Parathyroid adenoma (tissue), 2 donors: ENCODE measurements at regions not wholly inside any gene's neighbourhood (a gene's known extent, or its start where the extent isn't known, plus 50 kb on each side); places are given as distances from the start of the nearest gene placed in this dataset.

ENCODE experiments used
- H2AFZ ChIP-seq: fragments of 300-600 bp; sonication (generic); one replicate; pipeline ENCODE4 v1.7.0; 2017; ENCODE audit warnings: antibody characterized with exemption, mild to moderate bottlenecking
- H3K27ac ChIP-seq: fragments of 300-600 bp; sonication (generic); one replicate; pipeline ENCODE4 v1.7.0; 2017
- H3K27me3 ChIP-seq: fragments of 300-600 bp; sonication (generic); one replicate; pipeline ENCODE4 v1.7.0; 2017; ENCODE audit warnings: low read length; ENCODE audit not compliant: control insufficient read depth, insufficient read depth
- H3K36me3 ChIP-seq: fragments of 300-600 bp; sonication (generic); one replicate; pipeline ENCODE4 v1.7.0; 2017; ENCODE audit warnings: low read length; ENCODE audit not compliant: control insufficient read depth, insufficient read depth
- H3K4me1 ChIP-seq: fragments of 300-600 bp; sonication (generic); one replicate; pipeline ENCODE4 v1.7.0; 2017; ENCODE audit warnings: control low read depth
- H3K4me2 ChIP-seq: fragments of 300-600 bp; sonication (generic); one replicate; pipeline ENCODE4 v1.7.0; 2017; ENCODE audit warnings: low read length
- H3K4me3 ChIP-seq: fragments of 300-600 bp; sonication (generic); one replicate; pipeline ENCODE4 v1.7.0; 2017; ENCODE audit warnings: low read depth, low read length
- H3K79me2 ChIP-seq: fragments of 300-600 bp; sonication (generic); one replicate; pipeline ENCODE4 v1.7.0; 2017; ENCODE audit warnings: control low read depth
- H3K9ac ChIP-seq: fragments of 300-600 bp; sonication (generic); one replicate; pipeline ENCODE4 v1.7.0; 2017; ENCODE audit warnings: mild to moderate bottlenecking
- H3K9me3 ChIP-seq: fragments of 300-600 bp; sonication (generic); one replicate; pipeline ENCODE4 v1.7.0; 2017; ENCODE audit warnings: low read length; ENCODE audit not compliant: control insufficient read depth
- TF ChIP-seq, protein P1 (sequence below): fragments of 300-600 bp; sonication (generic); IDR thresholded peaks from one replicate; pipeline ENCODE4 v1.7.0; 2017; ENCODE audit warnings: antibody characterized with exemption, mild to moderate bottlenecking
- donor health status: primary hyperparathyroidism.

- no peaks in the 10 kb centered on the region for H3K79me2 ChIP-seq
- no peaks in the 10 kb centered on the region for H3K9me3 ChIP-seq
- no peak overlapping the region for H2AFZ ChIP-seq
- no peaks in the 10 kb centered on the region for H3K36me3 ChIP-seq
- H3K27me3 ChIP-seq = no peaks in the 10 kb centered on the region
- H3K9ac ChIP-seq = no peak overlapping the region
- H3K4me3 ChIP-seq = no peak overlapping the region
- H3K27ac ChIP-seq = no peak overlapping the region
- H3K4me1 ChIP-seq = no peaks in the 10 kb centered on the region
- TF ChIP-seq, protein P1, sequence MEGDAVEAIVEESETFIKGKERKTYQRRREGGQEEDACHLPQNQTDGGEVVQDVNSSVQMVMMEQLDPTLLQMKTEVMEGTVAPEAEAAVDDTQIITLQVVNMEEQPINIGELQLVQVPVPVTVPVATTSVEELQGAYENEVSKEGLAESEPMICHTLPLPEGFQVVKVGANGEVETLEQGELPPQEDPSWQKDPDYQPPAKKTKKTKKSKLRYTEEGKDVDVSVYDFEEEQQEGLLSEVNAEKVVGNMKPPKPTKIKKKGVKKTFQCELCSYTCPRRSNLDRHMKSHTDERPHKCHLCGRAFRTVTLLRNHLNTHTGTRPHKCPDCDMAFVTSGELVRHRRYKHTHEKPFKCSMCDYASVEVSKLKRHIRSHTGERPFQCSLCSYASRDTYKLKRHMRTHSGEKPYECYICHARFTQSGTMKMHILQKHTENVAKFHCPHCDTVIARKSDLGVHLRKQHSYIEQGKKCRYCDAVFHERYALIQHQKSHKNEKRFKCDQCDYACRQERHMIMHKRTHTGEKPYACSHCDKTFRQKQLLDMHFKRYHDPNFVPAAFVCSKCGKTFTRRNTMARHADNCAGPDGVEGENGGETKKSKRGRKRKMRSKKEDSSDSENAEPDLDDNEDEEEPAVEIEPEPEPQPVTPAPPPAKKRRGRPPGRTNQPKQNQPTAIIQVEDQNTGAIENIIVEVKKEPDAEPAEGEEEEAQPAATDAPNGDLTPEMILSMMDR = no peak
- H3K4me2 ChIP-seq = no peak overlapping the region
These were observed 297.7 kb upstream of the SASH1 start for GRCh38 chr6:148044921-148045320.

DNA sequence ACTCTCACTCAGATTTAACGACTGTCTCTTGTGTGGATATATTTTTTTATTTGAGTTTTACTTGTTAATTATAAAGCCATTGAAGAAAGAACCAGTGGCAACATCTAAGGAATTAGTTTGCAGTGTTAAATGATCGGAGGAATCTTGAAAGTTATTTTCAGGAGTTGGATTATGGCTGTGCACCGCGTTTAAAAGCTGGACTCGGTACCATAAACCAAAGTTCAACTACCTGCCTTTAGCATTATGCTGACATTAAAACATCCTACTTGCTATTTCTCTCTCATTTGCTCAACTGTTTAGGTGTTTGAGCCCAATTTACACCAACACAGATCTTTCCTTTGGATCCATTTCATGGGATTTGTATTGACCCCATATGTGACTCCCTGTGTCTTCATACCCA lies 289.4 kb upstream of the SASH1 start:
- TF ChIP-seq, protein P1 = no peak
- Histone ChIP-seq H3K4me1 (no peaks in the 10 kb centered on the region), H2AFZ (no peak overlapping the region), H3K4me3 (no peak overlapping the region), H3K79me2 (no peaks in the 10 kb centered on the region), H3K9me3 (no peaks in the 10 kb centered on the region), H3K4me2 (no peak overlapping the region), H3K36me3 (no peaks in the 10 kb centered on the region), H3K27ac (no peak overlapping the region), H3K9ac (no peak overlapping the region), H3K27me3 (no peaks in the 10 kb centered on the region)

- Histone ChIP-seq H3K36me3 (no peaks in the 10 kb centered on the region), H3K4me1 (no peaks in the 10 kb centered on the region), H3K27ac (no peak overlapping the region), H3K4me2 (no peak overlapping the region), H2AFZ (no peak overlapping the region), H3K4me3 (no peak overlapping the region), H3K9ac (no peak overlapping the region), H3K27me3 (no peaks in the 10 kb centered on the region), H3K79me2 (no peaks in the 10 kb centered on the region), H3K9me3 (no peaks in the 10 kb centered on the region)
- TF ChIP-seq, protein P1 = no peak
These were observed 288.8 kb upstream of the SASH1 start for GRCh38 chr6:148053796-148054195.

GRCh38 chr6:148054219-148054618 lies 288.4 kb upstream of the SASH1 start:
- Histone ChIP-seq H3K36me3 (no peaks in the 10 kb centered on the region), H3K79me2 (no peaks in the 10 kb centered on the region), H3K9me3 (no peaks in the 10 kb centered on the region), H3K4me3 (no peak overlapping the region), H3K4me1 (no peaks in the 10 kb centered on the region), H3K9ac (no peak overlapping the region), H3K27me3 (no peaks in the 10 kb centered on the region), H3K27ac (no peak overlapping the region), H2AFZ (no peak overlapping the region), H3K4me2 (no peak overlapping the region)
- TF ChIP-seq, protein P1 = no peak

DNA sequence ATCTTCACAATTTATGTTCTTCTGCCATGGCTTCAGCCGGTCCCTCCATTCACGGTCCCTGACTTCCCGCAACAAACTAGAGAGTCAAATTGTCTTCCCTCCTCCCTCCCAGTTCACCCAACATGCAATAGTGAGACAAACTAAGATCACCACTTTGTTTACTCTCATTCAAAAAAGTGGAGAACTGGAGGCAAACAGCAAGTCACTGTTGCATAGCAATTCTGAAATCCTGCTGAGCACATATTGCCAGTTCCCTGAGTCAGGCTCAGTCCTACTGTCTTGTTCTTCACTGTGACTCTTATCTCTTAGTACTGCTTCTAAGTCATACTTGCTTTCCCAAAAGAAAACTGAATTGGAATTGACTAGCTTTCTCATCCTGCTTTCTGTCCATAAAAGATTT lies 287.2 kb upstream of the SASH1 start:
- TF ChIP-seq, protein P1 = no peak
- H3K4me3 ChIP-seq = no peak overlapping the region
- no peaks in the 10 kb centered on the region for H3K27me3 ChIP-seq
- no peaks in the 10 kb centered on the region for H3K79me2 ChIP-seq
- H3K4me2 ChIP-seq = no peak overlapping the region
- no peak overlapping the region for H2AFZ ChIP-seq
- no peaks in the 10 kb centered on the region for H3K4me1 ChIP-seq
- H3K9ac ChIP-seq = no peak overlapping the region
- H3K9me3 ChIP-seq = no peaks in the 10 kb centered on the region
- H3K36me3 ChIP-seq = no peaks in the 10 kb centered on the region
- no peak overlapping the region for H3K27ac ChIP-seq
